GM18907 (cell line): ENCODE measurements at regions not wholly inside any gene's neighbourhood (a gene's known extent, or its start where the extent isn't known, plus 50 kb on each side); places are given as distances from the start of the nearest gene placed in this dataset.
"Not testable (repeated sequence)": the region's sequence is repeated elsewhere in the genome, so short reads cannot be mapped to it uniquely, and the experiment has no call there.

Experiments used
- ATAC-seq: cut with Tn5 transposase; IDR thresholded peaks from one replicate; pipeline ENCODE4 v1.9.1; 2021; ENCODE audit warnings: mild to moderate bottlenecking, moderate library complexity; ENCODE audit not compliant: unreplicated experiment

GRCh38 chr21:14687268-14687625, 141.1 kb upstream of the SAMSN1 start:
- ATAC-seq = peak; percentile 51

- peak; percentile 78 for ATAC-seq
Measured at GRCh38 chr21:14686466-14687267, 140.6 kb upstream of the SAMSN1 start.

GRCh38 chr21:14685568-14685967, 139.5 kb upstream of the SAMSN1 start:
- ATAC-seq = no peak

DNA sequence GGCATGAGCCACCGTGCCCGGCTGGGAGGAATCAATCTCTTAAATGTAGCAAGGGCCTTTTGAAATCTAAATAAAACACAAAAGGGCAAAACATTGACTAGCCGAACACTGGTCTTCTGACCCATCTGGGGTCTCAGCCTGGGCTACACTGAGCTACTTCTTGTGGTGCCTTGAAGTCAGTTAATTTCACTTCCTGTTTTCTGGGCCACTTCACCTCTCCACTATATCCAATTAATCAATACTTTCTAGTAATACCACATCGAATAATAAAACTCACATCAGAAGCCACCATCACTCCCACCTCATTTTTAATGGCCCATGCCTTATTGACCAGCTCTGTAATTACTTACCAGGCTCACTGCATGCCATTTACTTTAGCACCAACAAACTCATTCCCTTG, 138.0 kb upstream of the SAMSN1 start:
- peak; percentile 41 for ATAC-seq

DNA sequence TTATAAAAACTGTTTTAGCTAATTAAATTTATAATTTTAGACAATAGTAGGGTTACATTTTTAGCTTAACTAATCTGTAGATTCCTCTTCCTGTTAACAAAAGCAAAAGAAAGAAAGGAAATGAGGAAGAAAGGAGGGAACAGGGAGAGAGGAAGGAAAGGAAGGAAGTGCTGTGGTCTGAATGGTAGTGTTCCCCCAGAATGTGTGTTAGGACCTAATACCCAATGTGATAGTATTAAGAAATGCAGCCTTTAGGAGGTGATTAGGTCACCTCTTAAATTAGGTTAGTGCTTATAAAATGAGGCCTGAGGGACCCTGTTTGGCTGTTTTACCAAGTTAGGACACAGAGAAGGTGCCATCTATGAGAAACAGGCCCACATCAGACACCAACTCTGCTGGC, 136.9 kb upstream of the SAMSN1 start:
- no peak for ATAC-seq

DNA sequence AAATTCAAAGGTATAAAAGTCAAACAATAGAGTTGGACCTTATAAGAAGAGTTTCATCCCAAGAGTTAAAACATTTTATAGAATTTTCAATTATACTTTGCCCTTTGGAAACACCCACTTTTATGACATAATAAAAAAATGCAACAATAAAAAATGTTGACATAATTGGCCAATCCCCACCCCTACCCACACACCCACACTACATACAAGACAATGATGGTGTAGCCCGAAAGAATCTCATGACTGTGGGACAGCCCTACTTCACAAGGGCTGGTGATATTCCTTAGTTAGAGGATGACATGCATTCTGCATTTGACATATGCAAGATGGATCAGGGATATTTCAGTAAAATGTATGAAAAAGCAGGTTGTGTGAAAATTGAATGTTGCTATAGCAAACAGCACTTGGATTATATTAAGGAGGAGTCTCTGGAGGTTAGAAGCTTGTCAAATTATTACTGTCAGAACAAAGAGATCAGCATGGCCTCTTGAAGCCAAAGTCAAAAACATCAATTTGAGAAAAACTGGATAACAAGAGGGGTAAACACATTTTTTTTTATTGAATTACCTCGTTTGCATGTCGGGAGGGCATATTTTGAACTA, 133.0 kb upstream of the SAMSN1 start:
- ATAC-seq = no peak

DNA sequence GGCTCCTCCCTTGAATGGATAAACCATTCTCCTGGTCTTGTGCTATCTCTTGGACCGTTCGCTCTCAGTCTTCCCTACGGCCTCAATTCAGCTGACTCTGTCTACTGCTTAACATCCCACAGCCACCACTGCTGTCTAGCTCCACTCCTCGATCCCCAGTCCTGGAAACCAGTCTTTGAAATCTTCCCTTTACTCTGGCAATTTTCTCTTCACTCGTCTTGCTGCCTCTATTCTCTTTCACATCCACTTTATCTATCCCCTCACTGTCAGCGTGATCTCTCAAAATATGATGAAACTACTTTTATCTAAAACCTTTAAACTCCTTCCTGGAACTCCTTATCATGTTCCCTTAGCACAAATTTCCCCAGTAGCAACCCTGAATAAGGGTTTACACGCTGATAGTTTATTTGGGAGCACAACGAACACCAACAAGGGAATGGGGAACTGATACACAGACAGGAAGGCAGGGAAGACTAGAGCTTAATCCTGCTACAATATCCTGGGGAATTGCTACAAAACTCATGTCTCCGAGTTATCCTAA, 131.6 kb upstream of the SAMSN1 start:
- no peak for ATAC-seq

DNA sequence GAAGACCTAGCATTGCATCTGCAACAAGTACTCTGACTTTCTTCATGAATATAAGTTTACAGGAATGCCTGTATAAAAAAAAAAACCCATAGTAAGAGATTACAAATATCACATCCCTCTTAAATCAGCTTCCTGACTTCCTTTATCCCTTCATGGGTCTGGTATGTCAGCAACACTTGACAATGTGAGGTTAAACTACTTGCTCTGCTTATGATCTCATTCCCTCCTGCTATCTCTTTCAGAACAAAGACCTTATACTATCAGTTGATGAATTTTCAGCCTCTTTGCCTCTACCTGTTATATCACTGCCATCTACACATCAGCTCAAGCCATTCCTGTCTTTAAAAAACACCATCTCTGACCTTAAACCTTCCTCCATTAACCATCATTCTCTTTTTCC, 130.9 kb upstream of the SAMSN1 start:
- no peak for ATAC-seq

- ATAC-seq = peak; percentile 58
Measured at GRCh38 chr21:14675774-14676530, 129.8 kb upstream of the SAMSN1 start.

DNA sequence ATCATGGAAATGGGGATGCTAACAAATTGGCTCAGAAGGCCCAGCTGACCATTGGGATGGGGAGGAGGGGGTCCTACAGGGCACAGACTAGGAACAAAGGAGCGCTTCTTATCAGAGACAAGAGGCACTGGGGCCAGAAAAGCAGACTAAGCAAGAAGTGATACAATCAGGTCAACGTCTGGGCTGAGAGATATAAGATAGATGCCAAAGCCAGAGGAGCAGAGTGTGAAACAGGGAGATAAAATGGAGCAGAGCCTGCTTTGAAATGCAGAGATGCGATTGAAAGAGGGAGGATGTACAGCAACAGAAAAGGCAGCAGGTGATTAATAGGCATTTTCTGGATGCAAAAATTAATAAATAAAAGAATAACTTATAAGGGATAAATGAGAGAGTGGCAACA, 127.5 kb upstream of the SAMSN1 start:
- ATAC-seq = no peak

- ATAC-seq = no peak
Measured at GRCh38 chr21:14672466-14672865, 126.4 kb upstream of the SAMSN1 start.

DNA sequence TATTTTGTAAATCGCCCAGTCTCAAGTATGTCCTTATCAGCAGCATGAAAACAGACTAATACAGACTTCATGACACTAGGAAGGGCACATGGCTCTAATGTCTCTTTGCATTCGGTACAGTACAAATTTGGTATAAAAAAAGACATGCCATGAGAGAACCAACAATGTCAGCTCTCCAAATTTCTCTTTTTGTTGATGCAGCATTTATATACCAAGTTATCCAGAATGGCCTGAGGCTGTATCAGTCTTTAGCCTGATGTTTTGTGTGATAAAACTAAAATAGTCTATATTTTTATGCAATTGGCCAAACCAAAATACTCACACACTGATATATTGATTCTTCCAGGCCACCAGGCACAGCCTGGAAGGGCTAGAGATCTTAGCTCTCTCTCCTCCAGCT, 124.3 kb upstream of the SAMSN1 start:
- no peak for ATAC-seq

GRCh38 chr21:14669092-14669491, 123.0 kb upstream of the SAMSN1 start:
- ATAC-seq = not testable (repeated sequence)

GRCh38 chr21:14657241-14658008, 111.3 kb upstream of the SAMSN1 start:
- no peak for ATAC-seq

GRCh38 chr21:14646893-14647292, 100.8 kb upstream of the SAMSN1 start:
- ATAC-seq = no peak

DNA sequence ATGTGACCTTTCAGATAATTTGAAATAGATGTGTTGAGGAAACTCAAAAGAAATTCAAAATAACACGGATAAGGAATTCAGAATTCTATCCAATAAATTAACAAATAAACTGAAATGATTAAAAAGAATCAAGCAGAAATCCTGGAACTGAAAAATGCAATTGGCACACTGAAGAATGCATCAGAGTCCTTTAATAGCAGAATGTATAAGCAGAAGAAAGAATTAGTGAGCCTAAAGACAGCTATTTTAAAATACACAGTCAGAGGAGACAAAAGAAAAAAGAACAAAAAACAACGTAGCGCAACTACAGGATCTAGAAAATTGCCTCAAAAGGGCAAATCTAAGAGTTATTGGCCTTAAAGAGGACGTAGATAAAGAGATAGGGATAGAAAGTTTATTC, 99.6 kb upstream of the SAMSN1 start:
- no peak for ATAC-seq

- no peak for ATAC-seq
Measured at GRCh38 chr21:14632359-14632758, 86.2 kb upstream of the SAMSN1 start.

DNA sequence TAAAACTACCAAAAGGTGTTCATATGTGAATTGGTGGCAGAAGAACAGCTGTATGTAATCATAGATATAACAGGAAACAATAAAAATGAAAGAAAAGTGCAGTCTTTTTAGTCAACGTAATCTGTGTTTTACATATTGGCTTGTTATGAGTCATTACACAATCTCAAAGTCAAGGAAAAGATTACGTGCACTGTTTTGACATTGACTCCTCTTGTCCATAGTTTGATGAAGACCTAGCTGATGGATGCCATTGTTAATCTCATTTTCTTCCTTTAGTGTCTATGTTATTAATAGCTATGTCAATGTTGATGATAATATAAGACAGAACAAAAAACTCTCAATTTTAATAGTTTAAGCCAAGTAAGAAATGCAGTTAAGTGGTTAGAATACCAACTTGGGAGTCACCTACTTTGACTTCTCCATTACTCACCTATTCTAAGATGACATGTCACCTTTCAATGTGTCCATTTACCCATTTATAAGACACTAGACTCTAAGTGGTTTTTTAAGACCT, 84.5 kb upstream of the SAMSN1 start:
- peak; percentile 65 for ATAC-seq

- ATAC-seq = no peak
Measured at GRCh38 chr21:14629461-14629860, 83.3 kb upstream of the SAMSN1 start.

- ATAC-seq = not testable (repeated sequence)
Measured at GRCh38 chr21:14623079-14623478, 77.0 kb upstream of the SAMSN1 start.

DNA sequence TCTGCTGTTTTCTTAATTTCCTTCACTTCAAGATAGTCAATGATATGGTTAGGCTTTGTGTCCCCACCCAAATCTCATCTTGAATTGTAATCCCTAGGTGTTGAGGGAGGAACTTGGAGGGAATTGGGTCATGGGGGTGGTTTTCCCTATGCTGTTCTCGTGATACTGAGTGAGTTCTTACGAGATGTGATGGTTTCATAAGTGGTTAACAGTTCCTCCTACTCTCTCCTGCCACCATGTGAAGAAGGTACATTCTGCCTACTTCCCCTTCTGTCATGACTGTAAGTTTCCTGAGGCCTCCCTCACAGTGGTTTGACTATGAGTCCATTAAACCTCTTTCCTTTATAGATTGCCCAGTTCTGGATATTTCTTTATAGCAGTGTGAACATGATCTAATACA, 74.0 kb upstream of the SAMSN1 start:
- ATAC-seq = no peak
